Mesodermal cell (in vitro differentiated cells): ENCODE measurements at regions not wholly inside any gene's neighbourhood (a gene's known extent, or its start where the extent isn't known, plus 50 kb on each side); places are given as distances from the start of the nearest gene placed in this dataset.
"Not testable (repeated sequence)": the region's sequence is repeated elsewhere in the genome, so short reads cannot be mapped to it uniquely, and the experiment has no call there.

Experiments used
- H3K27ac ChIP-seq: 2 replicates; pipeline ENCODE4 v1.7.0; 2013; ENCODE audit warnings: mild to moderate bottlenecking, low read depth, low read length, moderate library complexity; ENCODE audit not compliant: severe bottlenecking
- H3K36me3 ChIP-seq: 2 replicates; pipeline ENCODE4 v1.7.1; 2013; ENCODE audit warnings: mild to moderate bottlenecking, low read length, moderate library complexity; ENCODE audit not compliant: control insufficient read depth, insufficient read depth
- H3K4me1 ChIP-seq: one replicate; pipeline ENCODE4 v1.7.1; 2013; ENCODE audit warnings: mild to moderate bottlenecking, low read length; ENCODE audit not compliant: insufficient read depth, control insufficient read depth, poor library complexity, severe bottlenecking
- H3K4me3 ChIP-seq: 2 replicates; pipeline ENCODE4 v1.7.0; 2013; ENCODE audit warnings: low read length, control low read depth, mild to moderate bottlenecking; ENCODE audit not compliant: insufficient read depth, poor library complexity, severe bottlenecking; ENCODE audit errors: extremely low read depth
- H3K9me3 ChIP-seq: 2 replicates; pipeline ENCODE4 v1.7.1; 2013; ENCODE audit warnings: mild to moderate bottlenecking, low read length, moderate library complexity; ENCODE audit not compliant: control insufficient read depth
- WGBS, 2 experiments: methylation state at CpG; one replicate each; pipeline ENCODE4 v1.1.5; 2013; ENCODE audit warnings: missing lambda C conversion rate in 2 of 2; ENCODE audit not compliant: insufficient coverage in 2 of 2; 5-methylcytosine and 5-hydroxymethylcytosine counted together

DNA sequence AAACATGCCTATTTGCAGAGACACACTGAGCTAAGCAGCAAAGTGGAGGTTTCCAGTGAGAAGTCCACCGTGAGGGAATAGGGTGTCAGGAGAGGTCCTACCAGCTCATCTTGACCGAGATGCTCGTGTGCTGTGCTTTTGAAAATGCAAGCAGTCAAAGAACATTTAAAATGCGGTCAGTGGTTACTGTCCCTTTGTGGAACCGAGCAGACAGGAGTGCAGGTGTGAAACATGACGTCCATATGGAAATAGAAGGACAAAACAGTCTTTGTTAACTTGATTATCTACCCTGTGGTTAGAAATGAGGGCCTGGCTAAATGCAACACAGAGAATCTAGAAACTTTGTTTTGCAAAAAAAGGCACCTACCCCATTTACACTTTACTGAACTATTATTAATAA, 473.3 kb downstream of the SPATA31A6 start:
- H3K27ac ChIP-seq, H3K4me1 ChIP-seq, H3K9me3 ChIP-seq, H3K36me3 ChIP-seq, H3K4me3 ChIP-seq: not testable (repeated sequence)
- WGBS, 2 experiments, result 100% methylated on average over 1 of the region's 6 CpGs; no CpG with 5 or more reads in 1 of the 2 experiments

DNA sequence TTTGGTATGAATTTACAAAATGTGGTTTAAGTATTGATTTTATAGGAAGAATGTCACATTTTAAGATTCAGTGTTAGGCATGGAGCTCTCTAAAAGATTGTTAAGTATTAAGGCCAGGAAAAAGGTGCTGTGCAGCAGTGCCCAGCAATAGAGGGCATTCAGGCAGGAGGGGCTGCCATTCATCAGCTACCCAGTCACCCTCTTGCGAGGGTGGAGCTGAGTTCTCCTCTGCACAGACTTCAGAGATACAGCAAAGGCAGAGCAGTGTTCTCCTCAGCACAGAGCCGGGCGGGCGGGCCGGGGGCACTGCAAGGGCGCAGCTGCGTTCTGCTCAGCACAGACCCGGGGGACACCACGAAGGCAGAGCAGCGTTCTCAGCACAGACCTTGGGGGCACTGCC, 474.0 kb downstream of the SPATA31A6 start:
- not testable (repeated sequence) for H3K4me3 ChIP-seq, H3K9me3 ChIP-seq, H3K36me3 ChIP-seq, H3K27ac ChIP-seq, H3K4me1 ChIP-seq
- no CpG with 5 or more reads among the region's 10 CpGs for WGBS, 2 experiments

DNA sequence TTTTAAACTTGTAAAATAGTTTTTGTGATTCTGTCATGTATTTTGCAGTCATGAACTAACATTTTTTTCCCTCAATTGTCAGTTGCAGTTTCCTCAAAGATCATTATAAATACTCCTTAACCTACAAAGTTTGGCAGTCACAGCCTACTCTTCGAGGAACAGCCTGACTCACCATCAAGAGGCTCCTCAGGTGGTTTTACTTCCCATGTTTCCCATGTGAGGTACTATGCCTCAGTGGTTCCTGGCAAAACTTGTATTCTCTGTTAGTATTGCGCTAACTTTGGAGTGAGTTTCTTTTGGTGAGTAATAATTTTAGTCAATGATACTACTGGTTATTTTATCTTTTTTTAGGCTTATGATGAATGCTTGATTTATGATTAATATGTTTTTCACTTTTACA, 513.7 kb downstream of the SPATA31A6 start:
- not testable (repeated sequence) for H3K36me3 ChIP-seq, H3K9me3 ChIP-seq
- no CpG with 5 or more reads among the region's 2 CpGs for WGBS, 2 experiments

DNA sequence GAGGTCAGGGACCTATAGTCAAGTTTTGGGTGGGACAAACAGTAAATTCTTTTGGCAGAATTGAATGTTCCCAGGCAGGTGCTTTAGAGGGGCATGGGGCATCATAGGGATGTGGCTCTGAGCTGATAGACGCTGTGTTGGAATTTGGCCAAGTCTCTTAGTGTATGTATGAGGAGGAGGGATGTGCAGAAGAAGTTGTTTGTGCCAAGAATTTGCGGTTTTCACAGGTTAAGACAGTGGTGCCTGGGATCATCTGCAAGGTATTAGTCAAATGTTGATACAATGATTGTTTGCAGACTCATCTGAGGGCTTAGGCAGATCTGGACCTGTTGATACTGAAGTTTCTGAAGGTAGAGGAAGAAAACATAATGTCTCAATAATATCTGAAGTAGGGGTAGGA, 519.4 kb downstream of the SPATA31A6 start:
- WGBS, 2 experiments, result no CpG with 5 or more reads among the region's 2 CpGs
- H3K9me3 ChIP-seq, result not testable (repeated sequence)

More for the DNA sequence above, 513.7 kb downstream of the SPATA31A6 start:
- H3K27ac ChIP-seq, H3K4me3 ChIP-seq, H3K4me1 ChIP-seq: not testable (repeated sequence)

DNA sequence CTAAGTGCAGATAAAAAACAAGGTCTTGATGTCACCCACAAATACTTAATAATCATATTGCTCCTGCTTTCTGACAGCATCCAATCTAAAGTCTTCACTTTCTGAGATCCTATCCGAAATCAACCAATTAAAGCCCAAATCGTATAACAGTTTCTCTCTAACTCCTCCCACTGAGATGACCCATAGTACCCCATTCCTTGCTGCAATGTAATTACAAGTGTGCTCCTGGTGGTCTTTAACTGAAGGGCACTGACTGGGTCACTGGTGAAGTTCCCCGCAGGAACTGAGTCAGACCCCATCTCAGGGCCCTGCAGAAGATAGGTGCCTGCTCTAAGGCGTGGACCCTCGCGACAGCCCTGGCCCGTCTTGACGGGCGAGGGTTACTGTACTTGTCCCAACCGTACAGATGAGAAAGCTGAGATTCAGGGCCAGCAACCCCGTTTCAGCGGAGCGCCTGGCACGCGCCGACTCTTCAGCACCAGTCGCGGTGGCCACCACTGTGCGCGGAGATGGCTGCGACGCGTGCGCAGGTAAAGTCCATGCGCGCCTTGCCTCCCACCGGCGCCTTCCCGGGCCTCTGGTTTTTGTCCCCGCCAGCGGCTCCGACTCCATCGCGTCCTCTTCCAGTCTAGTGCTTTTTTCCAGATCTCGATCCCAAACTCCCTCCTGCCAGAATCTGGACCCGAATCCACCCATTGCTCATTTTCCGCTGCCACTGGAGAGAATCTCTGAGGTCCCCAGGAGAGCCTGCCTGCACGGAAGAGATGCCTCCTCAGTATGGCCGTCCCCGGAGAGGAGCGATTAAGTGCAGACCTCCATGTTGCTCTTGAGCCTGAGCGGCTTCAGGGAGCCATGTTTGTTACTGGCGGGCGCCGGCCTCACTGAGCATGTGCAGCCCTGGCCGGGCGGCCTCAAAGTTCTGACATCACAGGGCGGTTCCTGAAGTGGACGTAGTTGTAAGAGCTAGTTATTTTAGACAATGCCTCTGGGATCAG, 541.7 kb downstream of the SPATA31A6 start:
- no CpG with 5 or more reads among the region's 49 CpGs for WGBS, 2 experiments
- H3K4me1 ChIP-seq, H3K27ac ChIP-seq, H3K9me3 ChIP-seq, H3K4me3 ChIP-seq, H3K36me3 ChIP-seq: not testable (repeated sequence)

More for the DNA sequence above, 519.4 kb downstream of the SPATA31A6 start:
- H3K4me1 ChIP-seq, H3K36me3 ChIP-seq, H3K27ac ChIP-seq, H3K4me3 ChIP-seq: not testable (repeated sequence)

DNA sequence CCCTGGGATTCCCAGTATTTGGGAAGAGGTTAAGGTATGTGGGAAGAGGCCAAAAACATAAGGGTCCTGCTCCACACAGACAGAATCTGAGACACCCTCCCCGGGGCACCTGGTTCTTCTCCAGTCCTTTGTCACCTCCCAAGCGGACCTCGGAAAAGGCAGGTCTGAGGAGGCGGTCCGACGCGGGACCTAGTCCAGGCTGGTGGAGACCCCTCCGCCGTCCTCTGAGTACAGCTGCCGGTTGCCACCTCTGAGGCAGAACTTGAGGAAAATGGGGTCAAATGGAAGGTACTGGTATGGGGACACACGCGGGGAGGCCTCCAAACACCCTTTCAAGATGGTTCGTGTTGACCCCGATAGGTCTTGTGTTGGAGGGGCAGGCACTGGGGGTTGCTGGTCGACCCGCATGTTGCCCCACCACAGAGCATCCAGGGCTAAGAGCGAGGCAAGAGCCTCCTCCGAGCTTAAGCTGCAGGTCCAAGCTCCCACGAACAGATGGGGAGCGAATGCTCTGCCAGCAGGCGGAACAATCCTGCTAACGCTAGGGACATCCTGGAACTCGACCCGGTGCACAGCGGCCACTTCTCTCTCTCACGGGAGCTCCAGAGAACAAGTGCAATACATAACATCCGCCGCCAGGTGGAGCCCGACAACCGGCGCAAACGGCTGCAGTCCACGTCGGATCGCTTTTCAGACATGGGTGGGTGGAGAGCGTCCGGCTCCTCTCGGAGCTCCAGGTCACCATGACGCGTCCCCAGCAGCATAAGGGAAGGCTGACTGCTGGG, 559.8 kb downstream of the SPATA31A6 start:
- not testable (repeated sequence) for H3K4me1 ChIP-seq, H3K4me3 ChIP-seq, H3K27ac ChIP-seq, H3K9me3 ChIP-seq, H3K36me3 ChIP-seq
- 6 to 18% methylated on average over 13 to 20 of the region's 40 CpGs for WGBS, 2 experiments

DNA sequence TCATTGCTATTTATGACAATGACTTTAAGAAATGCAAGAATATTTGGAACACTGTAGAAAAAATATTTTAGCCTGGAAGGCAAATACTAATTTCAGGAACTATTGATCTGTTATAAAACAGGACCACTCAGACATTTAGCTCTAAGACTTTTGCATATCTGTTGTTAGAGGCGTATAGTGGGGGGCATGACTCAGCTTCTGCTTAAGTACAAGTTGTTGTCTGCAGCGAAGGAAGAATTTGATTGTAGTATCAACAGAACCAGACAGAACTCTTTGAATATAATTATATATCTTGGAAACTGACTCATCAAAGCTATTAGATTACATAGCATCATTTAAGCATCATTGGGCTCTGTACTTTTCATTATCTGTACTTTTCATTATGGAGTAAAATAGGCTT, 573.8 kb downstream of the SPATA31A6 start:
- not testable (repeated sequence) for H3K9me3 ChIP-seq, H3K4me1 ChIP-seq, H3K36me3 ChIP-seq, H3K4me3 ChIP-seq, H3K27ac ChIP-seq
- 40% methylated on average over 1 of the region's 2 CpGs; no CpG with 5 or more reads in 1 of the 2 experiments for WGBS, 2 experiments

DNA sequence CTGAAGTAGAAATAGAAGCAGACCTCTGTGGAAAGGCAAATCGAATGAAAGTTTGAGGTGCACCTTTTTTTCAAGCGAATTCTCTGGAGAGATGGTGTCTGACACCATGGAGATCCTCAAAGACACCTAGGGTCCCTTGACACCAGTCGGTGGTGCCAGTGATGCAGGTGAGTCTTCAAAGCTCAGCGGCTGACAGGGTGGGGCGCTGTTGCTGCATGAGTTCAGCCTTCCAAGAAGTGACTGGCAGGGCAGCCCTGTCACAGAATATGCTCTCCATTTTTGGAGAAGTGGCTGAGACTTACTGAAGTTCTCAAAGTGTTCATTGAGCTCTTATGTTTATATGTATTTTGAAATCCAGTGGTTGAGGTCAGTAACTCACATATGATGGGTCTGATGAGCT, 575.9 kb downstream of the SPATA31A6 start:
- H3K4me3 ChIP-seq, H3K27ac ChIP-seq, H3K9me3 ChIP-seq, H3K36me3 ChIP-seq, H3K4me1 ChIP-seq: not testable (repeated sequence)
- whole genome bisulfite sequencing, 2 experiments, result 50 to 55% methylated on average over 1 to 2 of the region's 5 CpGs

DNA sequence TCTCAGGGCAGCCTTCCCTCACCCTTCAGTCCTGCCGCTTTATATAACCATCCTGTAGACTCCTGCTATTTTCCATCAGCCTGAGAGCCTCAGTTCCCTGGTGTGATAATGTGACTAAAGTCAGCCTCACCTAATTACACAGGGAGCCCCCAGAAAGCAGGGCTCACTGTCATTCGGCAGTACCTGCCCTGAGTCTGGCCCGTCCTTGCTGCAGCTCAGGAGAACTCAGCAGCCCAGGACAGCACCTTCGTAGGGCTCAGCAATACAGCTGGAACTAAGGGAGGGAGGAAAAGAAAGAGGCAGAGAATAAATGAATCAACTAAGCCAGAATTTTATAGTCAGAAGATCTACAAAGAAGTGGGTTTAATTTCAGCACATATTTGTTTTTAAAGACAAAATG, 598.7 kb downstream of the SPATA31A6 start:
- H3K4me3 ChIP-seq, H3K4me1 ChIP-seq, H3K9me3 ChIP-seq, H3K27ac ChIP-seq, H3K36me3 ChIP-seq: not testable (repeated sequence)
- WGBS, 2 experiments, result 82% methylated on average over 2 of the region's 4 CpGs; no CpG with 5 or more reads in 1 of the 2 experiments

DNA sequence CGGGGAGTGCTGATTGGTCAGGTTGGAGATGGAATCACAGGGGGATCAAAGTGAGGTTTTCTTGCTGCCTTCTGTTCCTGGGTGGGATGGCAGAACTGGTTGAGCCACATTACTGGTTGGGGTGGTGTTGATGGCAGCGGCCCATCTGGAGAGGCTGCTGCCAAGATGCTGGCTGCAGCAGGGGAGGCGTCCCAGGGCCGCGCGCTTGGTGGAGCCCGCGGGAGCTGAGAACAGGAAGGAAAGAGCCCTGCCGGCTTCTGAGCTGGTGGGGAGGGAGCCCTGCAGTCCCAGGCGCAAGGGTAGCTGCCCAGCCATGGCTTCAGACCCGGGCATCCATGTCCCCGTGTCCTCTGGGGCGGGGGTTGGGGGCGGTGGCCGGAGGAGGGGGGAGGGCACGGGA, 609.3 kb downstream of the SPATA31A6 start:
- H3K27ac ChIP-seq, H3K4me1 ChIP-seq, H3K9me3 ChIP-seq, H3K36me3 ChIP-seq, H3K4me3 ChIP-seq: not testable (repeated sequence)
- WGBS, 2 experiments, result 86 to 90% methylated on average over 1 to 9 of the region's 16 CpGs

DNA sequence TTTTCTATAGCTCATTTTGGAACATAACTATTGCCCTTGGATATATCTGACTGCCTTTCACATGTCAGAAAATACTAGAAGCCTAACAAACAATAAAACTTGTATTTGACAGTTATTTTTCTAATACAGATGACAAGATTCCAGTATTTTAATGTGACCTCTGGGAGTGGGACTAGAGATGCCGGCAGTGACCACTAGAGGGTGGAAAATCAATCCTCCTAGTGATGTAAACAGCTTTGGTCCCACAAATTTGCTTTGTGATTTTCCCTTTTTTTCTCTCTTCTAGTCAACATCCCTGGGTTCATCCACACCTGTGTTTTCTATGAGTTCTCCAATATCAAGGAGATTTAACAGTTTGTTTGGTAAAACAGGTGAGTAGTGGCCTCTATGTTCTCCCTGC, 615.1 kb downstream of the SPATA31A6 start:
- H3K36me3 ChIP-seq, H3K27ac ChIP-seq, H3K4me3 ChIP-seq, H3K9me3 ChIP-seq, H3K4me1 ChIP-seq: not testable (repeated sequence)
- WGBS, 2 experiments, result no CpG with 5 or more reads among the region's 1 CpG
